Ascending aorta (tissue), 2 donors: ENCODE measurements at regions not wholly inside any gene's neighbourhood (a gene's known extent, or its start where the extent isn't known, plus 50 kb on each side); places are given as distances from the start of the nearest gene placed in this dataset.

Experiments
- DNase-seq, 2 donors: peaks; one replicate each; pipeline ENCODE4 v3.0.0-alpha.2; 2019; ENCODE audit warnings: low spot score in 2 of 2
- H3K27ac ChIP-seq, 2 donors: fragments of 200-600 bp; sonication (generic); one replicate each; pipeline ENCODE4 v1.5.1; 2016 to 2017; ENCODE audit warnings: mild to moderate bottlenecking in 1 of 2
- H3K27me3 ChIP-seq: fragments of 200-600 bp; sonication (generic); one replicate; pipeline ENCODE4 v1.5.1; 2017
- H3K36me3 ChIP-seq, 2 donors: fragments of 200-600 bp; sonication (generic); one replicate each; pipeline ENCODE4 v1.5.1; 2016
- H3K4me1 ChIP-seq, 2 donors: fragments of 200-600 bp; sonication (generic); one replicate each; pipeline ENCODE4 v1.5.1; 2016 to 2017; ENCODE audit warnings: mild to moderate bottlenecking in 1 of 2
- H3K4me3 ChIP-seq, 2 donors: fragments of 200-600 bp; sonication (generic); one replicate each; pipeline ENCODE4 v1.5.1; 2016 to 2017; ENCODE audit warnings: mild to moderate bottlenecking in 1 of 2
- H3K9me3 ChIP-seq, 2 donors: fragments of 200-600 bp; sonication (generic); one replicate each; pipeline ENCODE4 v1.5.1; 2016
- intact Hi-C: fragments of 100-400 bp; cut with DNase I; formaldehyde crosslinking; loops from one replicate; pipeline ENCODE4 v1.15.1; 2023
- TF ChIP-seq, protein P1 (sequence below), 3 experiments: fragments of 200-600 bp in 2 of 3; fragments of 450-650 bp in 1 of 3; sonication (generic) in 2 of 3; IDR thresholded peaks; one replicate each; pipeline ENCODE4 v1.5.1; 2016 to 2019; ENCODE audit warnings: antibody characterized with exemption in 3 of 3, mild to moderate bottlenecking in 1 of 3, moderate library complexity in 1 of 3

GRCh38 chr2:67846370-67847070, 216.3 kb downstream of the C1D start:
- intact Hi-C loops = loop anchor here (1.0 to 10.0 kb wide), 6 partner anchors 24 to 1002 kb away; no protein-coding TSS in a partner anchor
- Histone ChIP-seq H3K4me3 (peak overlapping the region; percentile 18 to 44), H3K36me3 (no peaks in the 10 kb centered on the region), H3K9me3 (no peaks in the 10 kb centered on the region), H3K4me1 (peaks cover 0 to 2% of the 10 kb centered on the region in 2 donors), H3K27ac (peak overlapping the region; percentile 26 to 35), H3K27me3 (no peaks in the 10 kb centered on the region)
- peak; percentile 66 to 93 for DNase-seq
- TF ChIP-seq, protein P1, sequence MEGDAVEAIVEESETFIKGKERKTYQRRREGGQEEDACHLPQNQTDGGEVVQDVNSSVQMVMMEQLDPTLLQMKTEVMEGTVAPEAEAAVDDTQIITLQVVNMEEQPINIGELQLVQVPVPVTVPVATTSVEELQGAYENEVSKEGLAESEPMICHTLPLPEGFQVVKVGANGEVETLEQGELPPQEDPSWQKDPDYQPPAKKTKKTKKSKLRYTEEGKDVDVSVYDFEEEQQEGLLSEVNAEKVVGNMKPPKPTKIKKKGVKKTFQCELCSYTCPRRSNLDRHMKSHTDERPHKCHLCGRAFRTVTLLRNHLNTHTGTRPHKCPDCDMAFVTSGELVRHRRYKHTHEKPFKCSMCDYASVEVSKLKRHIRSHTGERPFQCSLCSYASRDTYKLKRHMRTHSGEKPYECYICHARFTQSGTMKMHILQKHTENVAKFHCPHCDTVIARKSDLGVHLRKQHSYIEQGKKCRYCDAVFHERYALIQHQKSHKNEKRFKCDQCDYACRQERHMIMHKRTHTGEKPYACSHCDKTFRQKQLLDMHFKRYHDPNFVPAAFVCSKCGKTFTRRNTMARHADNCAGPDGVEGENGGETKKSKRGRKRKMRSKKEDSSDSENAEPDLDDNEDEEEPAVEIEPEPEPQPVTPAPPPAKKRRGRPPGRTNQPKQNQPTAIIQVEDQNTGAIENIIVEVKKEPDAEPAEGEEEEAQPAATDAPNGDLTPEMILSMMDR (IDR thresholded peaks at IDR 0.05) = peak; percentile 53 to 84 (median 67)

- intact Hi-C loops = loop anchor here (5.0 to 10.0 kb wide), 3 partner anchors 89 to 1004 kb away; no protein-coding TSS in a partner anchor
- Histone ChIP-seq H3K4me1 (peaks cover 0 to 2% of the 10 kb centered on the region in 2 donors), H3K27ac (no peak overlapping the region), H3K36me3 (no peaks in the 10 kb centered on the region), H3K4me3 (no peak overlapping the region), H3K9me3 (no peaks in the 10 kb centered on the region), H3K27me3 (no peaks in the 10 kb centered on the region)
- TF ChIP-seq, protein P1 (IDR thresholded peaks at IDR 0.05) = no peak
- no peak for DNase-seq
Observed at GRCh38 chr2:67848551-67849285, 214.1 kb downstream of the C1D start.

DNA sequence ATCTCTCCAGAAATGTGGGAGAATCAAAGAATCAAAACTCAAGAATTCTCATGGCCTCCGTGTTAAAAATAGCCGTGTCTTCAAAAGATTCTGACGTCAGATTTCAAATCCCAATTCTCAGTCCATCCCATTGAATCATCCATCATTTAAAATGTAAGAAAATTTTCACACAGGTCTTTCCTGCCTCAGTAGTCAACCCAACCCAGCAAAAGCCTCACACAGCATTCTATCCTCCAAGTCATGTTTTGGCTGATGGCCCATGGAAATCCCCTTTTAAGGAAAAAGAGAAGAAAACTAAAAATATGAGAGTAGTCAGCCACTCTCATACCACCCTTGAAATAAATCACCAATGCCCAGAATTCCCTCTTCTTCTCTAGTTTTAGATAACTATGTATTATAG, 211.8 kb downstream of the C1D start:
- peaks cover 0 to 2% of the 10 kb centered on the region in 2 donors for H3K4me1 ChIP-seq
- no peaks in the 10 kb centered on the region for H3K36me3 ChIP-seq
- DNase-seq = no peak
- no peaks in the 10 kb centered on the region for H3K27me3 ChIP-seq
- intact Hi-C loops = loop anchor here (2.0 kb wide), 1 partner anchor 66 kb away; no protein-coding TSS in a partner anchor
- no peak overlapping the region for H3K27ac ChIP-seq
- TF ChIP-seq, protein P1 (IDR thresholded peaks at IDR 0.05) = no peak
- no peak overlapping the region for H3K4me3 ChIP-seq
- no peaks in the 10 kb centered on the region for H3K9me3 ChIP-seq

DNA sequence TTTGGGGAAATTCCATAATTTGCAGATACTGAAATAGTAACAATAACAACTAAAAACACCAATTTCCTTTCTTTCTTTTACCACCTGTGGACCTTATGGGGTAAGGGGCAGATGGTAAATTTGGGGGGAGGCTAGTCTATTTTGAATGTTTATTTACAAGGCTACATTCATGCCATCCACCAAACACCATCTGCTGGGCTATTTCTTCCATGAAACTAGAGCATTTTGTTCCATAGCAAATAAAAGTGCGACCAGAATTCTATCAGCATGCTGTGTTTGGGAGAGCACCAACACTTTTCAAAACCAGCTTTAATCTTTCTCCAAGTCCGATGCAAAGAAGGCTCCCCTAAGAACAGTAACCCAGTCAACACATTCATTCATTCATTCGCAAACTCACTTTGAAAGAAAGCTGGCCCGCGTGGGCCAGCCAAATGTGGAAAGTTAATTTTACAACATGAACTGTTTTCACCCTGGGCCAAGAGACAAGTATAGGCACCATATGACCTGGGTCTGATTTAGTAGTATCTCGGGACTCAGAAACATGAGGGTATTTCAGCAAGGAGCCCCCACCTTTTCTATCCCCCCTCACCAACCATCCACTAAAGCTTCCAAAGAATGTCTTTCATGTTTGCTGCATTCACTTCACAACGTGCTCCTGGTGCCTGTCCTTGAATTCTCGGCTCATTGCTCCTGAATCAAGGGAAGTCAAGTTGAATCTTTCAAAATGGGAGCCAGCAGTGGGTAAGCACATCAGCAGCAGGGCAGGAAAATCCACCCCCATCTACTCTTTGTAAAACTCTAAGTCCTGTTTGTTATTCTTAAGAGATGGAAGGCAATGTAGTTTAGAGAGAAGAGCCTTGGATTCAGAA, 210.6 kb downstream of the C1D start:
- H3K4me3 ChIP-seq = no peak overlapping the region
- TF ChIP-seq, protein P1 (IDR thresholded peaks at IDR 0.05) = no peak
- H3K27me3 ChIP-seq = no peaks in the 10 kb centered on the region
- no peaks in the 10 kb centered on the region for H3K36me3 ChIP-seq
- no peak overlapping the region for H3K27ac ChIP-seq
- no peak for DNase-seq
- H3K4me1 ChIP-seq = peaks cover 0 to 2% of the 10 kb centered on the region in 2 donors
- H3K9me3 ChIP-seq = no peaks in the 10 kb centered on the region
- intact Hi-C loops = loop anchor here (2.0 kb wide), 1 partner anchor 65 kb away; no protein-coding TSS in a partner anchor

- intact Hi-C loops = no loop called here
- H3K27ac ChIP-seq = no peak overlapping the region
- H3K4me1 ChIP-seq = peaks cover 0 to 2% of the 10 kb centered on the region in 2 donors
Observed at GRCh38 chr2:67854103-67854743, 208.6 kb downstream of the C1D start.

More at GRCh38 chr2:67854103-67854743, 208.6 kb downstream of the C1D start:
- no peak for DNase-seq
- Histone ChIP-seq H3K4me3 (no peak overlapping the region), H3K36me3 (no peaks in the 10 kb centered on the region), H3K9me3 (no peaks in the 10 kb centered on the region), H3K27me3 (no peaks in the 10 kb centered on the region)
- TF ChIP-seq, protein P1 (IDR thresholded peaks at IDR 0.05) = no peak
